HK-2 (cell line): ENCODE measurements at regions not wholly inside any gene's neighbourhood (a gene's known extent, or its start where the extent isn't known, plus 50 kb on each side); places are given as distances from the start of the nearest gene placed in this dataset.
"Not testable (repeated sequence)": the region's sequence is repeated elsewhere in the genome, so short reads cannot be mapped to it uniquely, and the experiment has no call there.

Experiments used
- DNase-seq: peaks from one replicate; pipeline ENCODE4 v3.0.0-alpha.2; 2018; ENCODE audit not compliant: unreplicated experiment

DNA sequence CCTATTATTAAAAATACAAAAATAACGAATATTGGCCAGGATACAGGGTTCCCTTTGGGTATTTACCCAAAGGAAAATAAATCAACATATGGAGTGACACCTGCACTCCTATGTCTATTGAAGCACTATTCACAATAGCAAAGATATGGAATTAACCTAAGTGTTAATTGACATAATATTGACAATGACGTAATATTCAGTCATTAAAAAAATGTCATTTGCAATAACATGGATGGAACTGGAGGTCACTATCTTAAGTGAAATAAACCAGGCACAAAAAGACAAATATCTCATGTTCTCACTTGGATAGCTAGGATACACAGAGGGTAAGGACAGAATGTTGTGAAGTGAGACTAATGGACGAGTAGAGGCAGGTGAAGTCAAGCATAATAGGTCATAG is 326.3 kb upstream of the PTGER4 start:
- DNase-seq, result no peak

DNA sequence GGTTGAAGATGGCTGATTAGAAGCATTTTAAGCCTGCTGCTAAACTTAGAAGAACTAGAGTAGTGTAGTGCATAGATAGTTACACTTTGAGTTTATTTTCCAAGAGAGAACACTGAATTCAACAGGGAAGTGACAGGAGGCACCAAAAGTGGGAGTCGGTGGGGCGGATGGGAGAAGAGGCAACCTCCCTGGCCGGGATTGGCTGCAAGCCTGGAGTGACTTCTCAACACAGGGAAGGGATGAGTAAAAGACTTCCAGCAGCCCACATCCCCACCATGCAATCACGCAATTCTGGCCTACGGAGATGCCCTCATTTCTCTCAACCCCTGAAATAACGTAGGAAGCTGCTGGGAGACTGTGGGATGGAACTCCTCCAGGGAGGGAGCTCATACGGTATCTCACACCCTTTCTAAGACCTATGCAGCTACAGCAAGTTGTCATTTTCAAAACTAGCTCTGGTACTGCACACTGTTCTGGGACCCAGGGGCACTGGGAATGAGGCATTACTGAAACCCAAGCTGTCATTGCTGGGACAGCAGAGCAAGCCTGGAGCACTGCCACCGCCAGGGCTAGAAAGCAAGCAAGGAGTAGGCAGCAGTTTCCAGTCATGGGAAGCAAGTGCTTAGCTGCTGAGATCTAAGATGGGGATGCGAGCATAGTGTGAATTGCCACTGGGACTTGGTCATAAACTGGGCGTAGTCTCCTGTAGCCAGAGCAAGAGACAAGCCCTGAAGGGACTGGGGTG is 331.6 kb upstream of the PTGER4 start:
- DNase-seq, result no peak

DNA sequence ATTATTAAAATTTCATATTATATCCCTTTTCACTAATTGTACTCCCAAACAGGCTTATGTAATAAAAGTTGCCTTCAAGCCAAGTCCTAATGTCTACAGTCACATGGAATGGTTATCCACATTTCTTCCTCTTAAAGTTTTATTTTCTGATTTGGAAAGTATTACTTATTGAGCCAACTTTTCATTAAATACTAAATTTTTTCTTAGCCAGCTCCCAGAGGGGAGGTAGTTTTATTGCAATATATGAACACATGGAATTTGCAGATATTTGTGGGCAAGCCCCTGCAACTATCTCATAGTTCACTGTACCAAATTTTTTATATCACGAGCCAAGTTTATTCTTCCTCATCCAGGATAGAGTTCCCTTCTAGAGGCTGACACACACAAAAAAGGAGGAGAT is 332.8 kb upstream of the PTGER4 start:
- DNase-seq, result no peak

DNA sequence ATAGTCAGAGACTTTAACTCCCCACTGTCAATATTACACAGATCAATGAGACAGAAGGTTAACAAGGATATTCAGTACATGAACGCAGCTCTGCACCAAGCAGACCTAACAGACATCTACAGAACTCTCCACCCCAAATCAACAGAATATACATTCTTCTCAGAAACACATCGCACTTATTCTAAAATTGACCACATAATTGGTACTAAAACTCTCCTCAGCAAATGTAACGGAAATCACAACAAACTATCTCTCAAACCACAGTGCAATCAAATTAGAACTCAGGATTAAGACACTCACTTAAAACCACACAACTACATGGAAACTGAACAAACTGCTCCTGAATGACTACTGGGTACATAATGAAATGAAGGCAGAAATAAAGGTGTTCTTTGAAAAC is 341.3 kb upstream of the PTGER4 start:
- DNase-seq, result not testable (repeated sequence)

DNA sequence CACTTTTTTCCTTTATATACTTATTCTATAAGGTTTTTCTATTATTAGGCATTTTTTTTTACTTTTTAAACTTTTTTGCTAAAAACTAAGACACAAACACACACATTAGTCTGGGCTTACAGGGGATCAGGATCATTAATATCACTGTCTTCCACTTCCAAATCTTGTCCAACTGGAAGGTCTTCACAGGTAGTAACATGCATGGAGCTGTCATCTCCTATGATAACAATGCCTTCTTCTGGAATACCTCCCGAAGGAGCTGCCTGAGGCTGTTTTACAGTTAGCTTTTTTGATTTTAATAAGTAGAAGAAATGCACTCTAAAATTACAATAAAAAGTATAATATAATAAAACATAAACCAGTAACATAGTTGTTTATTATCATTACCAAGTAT is 345.5 kb upstream of the PTGER4 start:
- DNase-seq, result no peak

DNA sequence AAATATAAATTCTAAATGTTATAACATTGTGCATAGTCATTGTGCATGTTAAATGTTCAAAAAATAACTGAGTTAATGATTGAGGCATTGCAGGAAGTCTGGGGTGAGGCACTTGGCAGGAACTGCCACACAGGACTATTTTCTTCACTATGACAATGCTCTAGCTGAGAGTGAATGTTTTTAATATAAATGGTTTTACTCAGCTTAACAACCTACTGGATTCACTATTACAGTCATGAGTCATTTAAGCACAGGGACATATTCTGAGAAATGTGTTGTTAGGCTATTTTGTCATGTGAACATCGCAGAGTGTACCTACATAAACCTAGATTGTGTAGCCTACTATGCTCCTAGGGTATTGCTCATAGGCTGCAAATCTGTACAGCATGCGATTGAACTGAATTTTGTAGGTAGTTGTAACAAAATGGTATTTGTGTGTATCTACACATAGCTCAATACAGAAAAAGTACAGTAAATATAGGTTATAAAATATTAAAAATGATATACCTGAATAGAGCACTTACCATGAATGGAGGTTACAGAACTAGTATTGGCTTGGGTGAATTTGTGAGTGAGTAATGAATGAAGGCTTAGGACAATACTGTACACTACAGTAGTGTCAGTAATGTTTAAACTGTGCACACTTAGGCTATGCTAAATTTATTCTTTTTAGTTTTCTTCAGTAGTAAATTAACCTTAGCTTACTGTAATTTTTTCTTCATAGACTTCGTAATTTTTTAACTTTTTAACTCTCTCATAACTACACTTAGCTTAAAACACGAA is 346.1 kb upstream of the PTGER4 start:
- no peak for DNase-seq

DNA sequence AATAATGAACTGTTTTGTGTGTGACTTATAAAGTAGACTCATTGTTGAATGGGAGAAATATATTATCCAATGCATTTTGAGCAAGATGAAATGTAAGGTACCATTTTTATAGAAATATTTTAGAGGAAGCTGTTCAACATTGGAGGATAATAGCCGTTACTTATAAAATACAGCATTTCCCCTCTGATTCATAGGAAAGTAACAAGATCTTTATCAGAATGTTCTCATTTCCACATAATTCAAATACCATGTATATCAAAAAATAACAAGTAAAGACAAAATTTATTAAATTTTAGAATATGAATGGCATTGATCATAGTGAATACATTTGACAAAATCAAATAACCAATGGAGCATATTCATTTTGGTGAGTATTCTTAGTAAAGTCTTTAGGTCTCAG is 346.7 kb upstream of the PTGER4 start:
- DNase-seq, result no peak

DNA sequence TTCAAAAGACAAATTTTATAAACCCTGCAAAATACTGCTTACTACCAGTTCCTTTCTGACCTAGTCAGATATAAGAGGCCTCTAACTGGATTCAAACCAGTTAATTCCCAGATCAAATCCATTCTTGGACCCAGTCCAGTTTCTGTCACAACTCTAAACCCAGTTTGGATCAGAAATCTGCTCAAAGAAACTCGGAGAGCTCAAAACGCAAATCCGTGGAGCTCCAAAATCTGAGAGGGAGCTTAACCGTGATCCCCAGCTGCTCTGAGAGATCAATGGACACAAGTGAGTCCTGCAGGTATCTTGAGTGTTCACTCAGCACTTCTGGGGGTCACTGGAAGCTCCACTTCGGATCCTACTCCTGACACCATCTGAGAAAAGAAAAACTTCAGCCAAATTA is 348.1 kb upstream of the PTGER4 start:
- DNase-seq, result no peak

DNA sequence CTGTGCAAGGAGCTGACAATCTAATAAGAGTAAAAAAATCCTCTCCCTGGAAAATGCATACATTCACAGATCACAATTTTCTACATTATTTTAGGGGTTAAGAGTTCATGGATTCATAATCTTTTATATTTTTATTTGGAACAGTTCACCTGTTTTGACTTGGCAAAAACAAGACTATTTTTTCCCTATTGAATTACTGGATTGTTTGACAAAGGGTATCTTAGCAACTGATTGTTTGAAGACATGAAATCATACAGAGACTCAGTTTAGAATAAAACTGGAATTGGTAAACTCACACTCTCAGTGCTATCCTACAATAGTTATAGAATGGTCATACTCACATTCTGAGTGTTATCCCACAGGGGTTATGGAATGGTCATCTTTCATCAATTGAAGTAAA is 358.2 kb upstream of the PTGER4 start:
- no peak for DNase-seq

DNA sequence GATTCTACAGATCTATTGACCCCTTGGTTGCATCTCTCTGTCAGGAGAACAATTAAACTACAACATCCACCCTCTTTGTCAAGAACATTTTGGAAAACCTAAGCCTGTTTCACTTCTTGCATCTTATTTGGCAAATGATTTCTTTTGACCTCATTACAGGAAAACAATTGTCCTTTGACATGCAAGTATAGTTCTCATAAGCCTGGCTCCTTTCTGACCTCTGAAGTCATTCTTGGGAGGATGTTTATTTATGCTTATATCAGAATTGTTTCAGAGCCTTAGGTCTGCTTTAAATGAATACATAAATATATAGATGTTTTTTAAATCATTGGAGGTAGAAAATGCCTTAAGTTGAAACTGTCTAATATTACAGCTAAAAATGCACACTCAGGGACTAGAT is 361.3 kb upstream of the PTGER4 start:
- no peak for DNase-seq

DNA sequence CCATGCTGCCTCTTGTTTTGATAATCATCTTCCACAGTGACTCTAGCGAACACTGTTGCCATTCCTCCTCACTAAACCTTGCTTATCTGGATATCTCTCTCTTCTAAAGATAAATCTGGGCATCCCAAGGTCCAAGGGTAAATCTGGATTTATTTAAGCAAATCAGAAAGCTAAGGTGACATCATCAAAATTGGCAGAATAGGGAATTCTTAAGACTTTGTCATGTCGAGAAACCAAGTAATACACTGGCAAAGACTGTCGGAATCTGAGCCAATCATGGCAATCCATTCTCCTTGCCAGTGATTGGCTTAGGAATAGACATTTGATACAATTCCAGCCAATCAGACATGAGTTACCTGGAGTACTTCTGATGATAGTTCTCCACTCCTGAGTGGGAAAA is 362.7 kb upstream of the PTGER4 start:
- no peak for DNase-seq

DNA sequence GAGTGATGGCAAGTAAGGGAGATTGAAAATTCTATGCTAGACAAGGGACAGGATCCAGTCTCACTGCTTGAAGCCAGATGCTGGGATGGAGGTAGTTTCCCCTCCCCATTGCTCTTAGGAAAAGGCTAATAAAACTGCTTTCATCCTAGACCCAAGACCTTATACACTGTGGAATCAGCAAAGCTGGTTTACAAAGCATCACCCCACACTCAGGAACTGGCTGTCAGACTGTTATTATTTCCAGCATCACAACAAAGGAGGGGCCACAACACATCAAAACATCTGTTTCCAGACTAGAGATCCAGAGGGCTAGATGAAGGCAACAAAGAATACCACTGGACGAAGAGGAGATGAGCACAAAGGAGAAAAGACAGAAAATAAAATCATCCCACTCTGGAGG is 364.6 kb upstream of the PTGER4 start:
- DNase-seq, result no peak

DNA sequence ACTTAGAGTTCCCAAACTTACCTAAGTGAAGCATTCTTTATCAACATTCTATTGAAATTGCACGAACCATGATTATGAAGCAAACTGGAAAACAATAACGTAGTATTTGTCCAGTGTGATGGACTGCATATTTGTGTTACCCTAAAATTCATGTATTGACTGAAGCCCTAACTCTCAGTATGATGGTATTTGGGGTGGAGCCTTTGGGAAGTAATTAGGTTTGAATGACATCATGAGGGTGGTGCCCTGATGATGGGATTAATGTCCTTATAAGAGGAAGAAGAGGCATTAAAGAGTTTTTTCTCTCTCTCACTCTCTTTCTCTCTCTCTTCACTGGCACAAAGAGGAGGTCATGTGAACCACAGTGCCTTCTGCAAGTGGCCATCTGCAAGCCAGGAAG is 365.4 kb upstream of the PTGER4 start:
- no peak for DNase-seq

DNA sequence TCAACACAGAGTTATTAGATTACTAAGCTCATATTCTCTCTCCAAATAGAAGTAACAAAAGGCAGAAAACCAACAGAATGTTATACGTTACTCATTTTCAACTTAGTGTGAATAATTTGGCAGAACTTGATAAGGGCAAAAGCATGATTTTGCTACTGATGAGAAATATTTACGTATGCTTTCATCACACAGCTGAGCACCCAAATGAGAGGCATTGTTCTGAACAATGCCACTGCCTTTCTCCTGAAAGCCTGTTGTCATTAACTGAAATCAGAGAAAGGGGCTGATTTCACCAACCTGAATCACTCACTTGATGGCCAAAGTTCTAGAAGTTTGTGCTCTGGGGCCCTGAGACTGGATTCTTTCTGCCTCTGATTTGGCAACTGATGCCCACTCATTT is 367.5 kb upstream of the PTGER4 start:
- DNase-seq, result no peak

DNA sequence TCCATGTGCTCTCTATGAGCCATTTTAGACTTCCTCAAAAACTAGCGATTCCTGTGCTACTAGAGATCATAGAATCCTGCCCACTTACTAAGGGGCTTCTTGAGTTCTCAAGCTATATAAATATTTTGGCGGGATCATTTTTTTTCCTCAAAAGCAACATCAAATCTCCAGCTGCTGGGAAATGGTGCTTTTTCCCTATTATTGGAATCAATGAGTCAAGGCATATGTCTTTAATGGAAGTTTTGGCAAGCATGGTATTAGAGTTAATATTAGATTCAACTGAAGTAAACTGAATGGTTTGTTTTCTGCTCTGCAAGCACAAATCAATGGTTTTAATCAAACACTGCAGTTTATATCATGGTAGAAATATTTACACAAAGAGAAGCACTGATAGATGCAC is 369.9 kb upstream of the PTGER4 start:
- no peak for DNase-seq

DNA sequence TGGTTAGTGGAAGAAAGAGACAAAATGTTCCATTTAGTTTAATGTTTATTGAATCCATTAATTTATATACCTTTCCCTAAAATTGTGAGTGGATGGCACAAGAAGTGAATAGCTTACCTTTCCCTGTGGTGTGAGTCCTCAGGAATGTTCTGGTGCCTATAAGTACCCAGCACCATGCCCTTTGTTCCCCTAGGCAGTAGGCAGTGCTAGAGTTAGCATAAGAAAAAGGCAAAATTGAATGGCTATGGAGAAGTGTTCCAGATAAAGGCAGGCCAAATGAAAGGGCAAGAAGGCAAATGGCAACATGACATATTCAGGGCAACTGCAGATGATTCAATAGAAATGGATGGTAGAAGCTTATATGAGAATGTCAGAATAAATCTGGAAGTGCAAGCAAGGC is 370.8 kb upstream of the PTGER4 start:
- DNase-seq, result no peak

DNA sequence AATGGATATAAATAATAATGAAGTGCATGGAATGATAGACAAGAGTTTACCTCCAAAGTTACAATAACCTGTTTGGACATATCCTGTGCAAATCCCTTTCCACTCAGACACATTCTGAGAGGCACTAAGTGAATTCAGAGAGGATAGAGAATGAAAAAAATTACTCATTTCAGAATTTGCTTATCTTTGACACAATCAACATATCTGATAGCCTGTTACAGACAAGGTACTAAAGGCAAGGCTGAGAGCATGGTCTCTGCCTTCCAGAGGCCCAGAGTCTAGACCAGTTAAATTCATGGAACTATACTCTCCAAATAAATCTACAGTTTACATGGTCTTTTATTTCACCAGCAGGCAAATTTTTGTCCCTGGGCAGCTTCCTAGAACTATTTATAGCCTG is 371.8 kb upstream of the PTGER4 start:
- no peak for DNase-seq

DNA sequence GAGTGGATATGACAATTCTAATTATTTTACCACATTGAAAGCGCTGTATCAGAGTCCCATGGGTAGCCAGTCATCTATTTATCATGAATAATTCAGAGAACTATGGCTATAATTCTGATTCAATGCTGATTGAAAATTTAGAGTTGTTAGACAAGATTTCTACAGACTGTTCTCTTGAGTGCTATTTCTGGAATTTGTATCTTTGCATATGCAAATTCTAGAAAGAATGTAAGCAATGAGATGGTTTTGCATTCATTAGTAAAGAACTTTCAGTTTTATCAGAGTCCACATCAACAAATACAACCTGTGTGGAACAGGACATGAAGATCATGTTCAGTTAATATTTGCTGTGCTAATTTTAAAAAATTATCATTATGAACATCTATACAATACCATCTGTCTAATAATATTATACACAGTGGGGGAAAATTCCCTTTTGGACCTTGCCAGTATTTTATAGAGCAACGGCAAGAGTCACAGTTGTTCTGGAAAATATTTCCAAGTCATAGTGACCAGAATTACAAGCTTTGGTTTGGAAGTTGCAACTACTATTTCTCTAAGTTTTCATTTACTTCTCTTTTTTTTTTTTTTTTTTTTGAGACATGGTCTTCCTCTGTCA is 372.7 kb upstream of the PTGER4 start:
- no peak for DNase-seq

DNA sequence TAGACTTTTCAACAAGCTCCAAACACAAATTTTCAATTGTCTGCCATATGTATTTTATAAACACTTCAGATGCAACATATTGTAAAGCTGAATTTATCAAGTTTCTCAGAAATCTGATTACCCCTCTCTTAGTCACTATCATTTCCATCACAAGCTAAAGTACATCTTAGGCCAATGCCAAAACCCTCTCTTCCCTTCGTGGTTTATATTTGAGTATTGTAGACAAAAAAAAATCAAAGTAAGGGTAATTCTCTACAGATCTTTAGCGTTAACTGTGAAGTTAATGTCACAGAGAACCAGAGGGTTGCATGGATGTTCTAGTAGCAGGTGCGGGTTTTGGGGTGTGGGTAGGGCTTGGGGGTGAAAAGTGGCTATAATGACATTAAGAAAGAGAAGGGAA is 387.7 kb upstream of the PTGER4 start:
- no peak for DNase-seq

DNA sequence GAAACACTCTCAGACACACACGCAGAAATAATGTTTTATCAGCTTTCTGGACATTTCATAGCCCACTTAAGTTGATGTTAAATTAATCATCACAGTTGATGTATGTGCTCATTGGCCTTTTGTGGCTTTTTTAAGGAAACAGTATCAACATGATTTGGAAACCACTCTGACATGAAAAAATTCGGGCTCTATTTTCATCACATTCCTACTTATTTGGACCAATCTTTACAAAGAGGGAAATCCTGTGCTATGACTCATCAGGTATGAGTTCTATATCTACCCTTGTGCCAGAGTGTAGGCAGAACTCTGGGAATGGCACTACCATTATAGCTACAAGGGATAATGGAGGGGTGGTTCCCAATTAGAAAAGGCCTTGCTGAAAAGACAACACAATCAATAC is 388.4 kb upstream of the PTGER4 start:
- no peak for DNase-seq

DNA sequence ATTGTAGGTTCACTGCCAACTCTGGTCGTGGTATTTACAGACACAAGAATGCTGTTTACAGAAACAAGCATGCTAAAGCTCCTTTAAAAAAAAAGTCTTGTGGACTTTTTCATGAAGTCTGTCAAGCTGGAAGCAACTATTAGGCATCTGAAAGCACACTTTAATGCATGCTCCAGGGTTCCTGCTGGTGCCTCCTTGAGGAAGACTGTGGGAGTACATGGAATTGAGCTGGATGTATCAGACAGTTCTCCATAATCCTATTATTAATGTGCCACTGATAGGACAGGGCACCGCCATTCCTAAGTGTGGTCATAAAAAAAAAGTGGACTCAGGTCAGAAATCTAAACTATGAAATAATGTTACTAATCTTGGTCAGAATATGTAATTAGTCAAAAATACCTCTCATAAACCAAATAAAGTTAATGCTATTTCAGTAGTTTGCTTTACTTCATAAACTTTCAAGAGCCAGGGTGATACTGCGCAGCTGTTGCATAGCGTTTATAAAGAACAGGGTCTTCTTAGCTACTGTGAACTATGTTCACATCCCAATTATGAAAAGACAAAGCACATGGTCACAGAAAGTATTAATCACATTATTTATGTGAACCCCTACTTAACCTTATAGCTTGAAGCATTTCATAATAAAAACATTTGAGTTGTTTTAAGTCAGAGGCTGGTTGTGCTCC is 390.8 kb upstream of the PTGER4 start:
- no peak for DNase-seq

DNA sequence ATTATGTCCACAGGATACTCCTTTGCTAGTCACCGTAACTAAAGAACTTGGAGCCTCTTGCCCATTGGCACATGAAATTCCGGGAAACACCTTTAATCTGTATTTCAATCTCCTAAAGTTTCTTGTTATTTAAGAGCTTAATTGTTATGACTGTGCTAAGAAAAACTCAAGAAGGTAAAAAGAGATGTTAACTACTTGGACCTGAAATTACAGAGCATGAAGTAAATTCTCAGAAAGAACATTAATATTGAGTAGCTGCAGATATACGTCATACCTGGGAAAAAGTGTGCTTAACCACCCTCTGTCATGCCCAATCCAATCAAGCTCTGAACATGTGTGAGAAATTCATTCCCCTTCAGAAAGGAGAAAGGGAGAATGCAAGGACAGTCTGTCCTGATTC is 394.9 kb upstream of the PTGER4 start:
- no peak for DNase-seq

DNA sequence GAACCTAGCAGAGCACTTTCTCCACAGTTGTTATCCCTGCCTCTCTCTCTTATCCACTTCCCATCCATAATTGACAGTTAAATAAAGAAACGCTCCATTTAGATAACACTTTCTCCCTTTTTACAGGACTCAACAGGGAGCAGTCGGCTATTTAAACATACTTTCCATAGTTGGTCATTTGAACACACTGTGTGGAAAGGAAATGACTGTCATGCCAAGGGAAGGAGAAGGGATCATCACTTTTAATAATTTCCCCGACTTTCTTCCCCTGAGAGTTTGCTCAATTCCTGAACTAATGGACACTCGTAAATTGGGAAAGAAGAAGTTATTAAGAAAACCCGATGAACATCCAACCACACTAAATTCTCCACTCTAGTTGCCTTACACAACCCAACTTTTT is 400.8 kb upstream of the PTGER4 start:
- DNase-seq, result no peak
